ENCODE measurements at regions not wholly inside any gene's neighbourhood (a gene's known extent, or its start where the extent isn't known, plus 50 kb on each side); places are given as distances from the start of the nearest gene placed in this dataset.
"Not testable (repeated sequence)": the region's sequence is repeated elsewhere in the genome, so short reads cannot be mapped to it uniquely, and the experiment has no call there.

DNA sequence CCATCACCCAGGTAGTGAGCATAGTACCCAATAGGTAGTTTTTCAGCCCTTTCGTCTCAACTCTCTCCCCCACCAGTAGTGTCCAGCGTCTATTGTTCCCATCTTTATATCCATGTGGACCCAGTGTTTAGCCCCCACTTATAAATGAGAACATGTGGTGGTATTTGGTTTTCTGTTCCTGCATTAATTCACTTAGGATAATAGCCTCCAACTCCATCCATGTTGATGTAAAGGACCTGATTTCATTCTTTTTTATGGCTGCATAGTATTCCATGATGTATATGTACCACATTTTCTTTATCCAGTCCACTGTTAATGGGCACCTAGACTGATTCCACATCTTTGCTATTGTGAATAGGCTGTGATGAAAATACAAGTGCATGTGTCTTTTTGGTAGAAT, 51.3 kb downstream of the NACA2 start:
- DNase-seq = not testable (repeated sequence)

DNA sequence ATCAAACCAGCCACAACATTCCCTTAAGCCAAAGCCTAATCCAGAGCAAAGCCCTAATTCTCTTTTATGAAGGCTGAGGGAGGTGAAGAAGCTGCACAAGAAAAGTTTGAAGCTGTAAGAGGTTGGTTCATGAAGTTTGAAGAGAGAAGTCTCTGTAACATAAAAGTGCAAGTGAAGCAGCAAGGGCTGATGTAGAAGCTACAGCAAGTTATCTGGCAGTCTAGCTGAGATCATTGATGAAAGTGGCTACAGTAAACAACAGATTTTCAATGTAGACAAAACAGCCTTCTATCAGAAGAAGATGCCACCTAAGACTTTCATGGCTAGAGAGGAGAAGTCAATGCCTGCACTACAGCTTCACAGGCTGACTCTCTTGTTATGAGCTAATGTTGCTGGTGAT, 52.5 kb downstream of the NACA2 start:
- no peak for DNase-seq

- DNase-seq = peak; percentile 95
Observed at GRCh38 chr17:61537264-61537771, 53.7 kb downstream of the NACA2 start.

GRCh38 chr17:61536422-61536955, 54.5 kb downstream of the NACA2 start:
- peak; percentile 45 for DNase-seq
